Fibroblast of peridontal ligament (primary cell): ENCODE measurements at regions not wholly inside any gene's neighbourhood (a gene's known extent, or its start where the extent isn't known, plus 50 kb on each side); places are given as distances from the start of the nearest gene placed in this dataset.
A peak's percentile ranks its signal among the peaks of the same experiment; 100 is the strongest.

Experiments used
- DNase-seq: peaks from one replicate; pipeline ENCODE4 v3.0.0-alpha.2; 2010; ENCODE audit errors: extremely low read depth

- DNase-seq, result no peak
These were observed 77.1 kb upstream of the ATP11B start for GRCh38 chr3:182716114-182716688.

GRCh38 chr3:182717216-182717615 lies 76.1 kb upstream of the ATP11B start:
- no peak for DNase-seq

- DNase-seq, result no peak
These were observed 70.4 kb upstream of the ATP11B start for GRCh38 chr3:182722907-182723306.

GRCh38 chr3:182723596-182723995 lies 69.7 kb upstream of the ATP11B start:
- DNase-seq, result no peak

- no peak for DNase-seq
These were observed 67.7 kb upstream of the ATP11B start for GRCh38 chr3:182725372-182726251.

GRCh38 chr3:182726258-182727142 lies 66.8 kb upstream of the ATP11B start:
- DNase-seq, result no peak

GRCh38 chr3:182728238-182728637 lies 65.1 kb upstream of the ATP11B start:
- DNase-seq, result no peak

- no peak for DNase-seq
These were observed 63.2 kb upstream of the ATP11B start for GRCh38 chr3:182729903-182730674.

GRCh38 chr3:182730675-182731042 lies 62.6 kb upstream of the ATP11B start:
- DNase-seq, result no peak

- no peak for DNase-seq
These were observed 61.5 kb upstream of the ATP11B start for GRCh38 chr3:182731764-182732163.

GRCh38 chr3:182732232-182733015 lies 60.9 kb upstream of the ATP11B start:
- DNase-seq, result no peak

GRCh38 chr3:182735672-182736071 lies 57.6 kb upstream of the ATP11B start:
- peak; percentile 72 for DNase-seq

- no peak for DNase-seq
These were observed 55.5 kb upstream of the ATP11B start for GRCh38 chr3:182737825-182738224.

- no peak for DNase-seq
These were observed 54.5 kb upstream of the ATP11B start for GRCh38 chr3:182738583-182739411.

GRCh38 chr3:182739619-182740018 lies 53.7 kb upstream of the ATP11B start:
- DNase-seq, result peak; percentile 43

- no peak for DNase-seq
These were observed 52.6 kb upstream of the ATP11B start for GRCh38 chr3:182740710-182741109.

GRCh38 chr3:182741214-182741613 lies 52.1 kb upstream of the ATP11B start:
- no peak for DNase-seq
